DOHH2 (cell line): ENCODE measurements at regions not wholly inside any gene's neighbourhood (a gene's known extent, or its start where the extent isn't known, plus 50 kb on each side); places are given as distances from the start of the nearest gene placed in this dataset.

Experiments used
- CTCF ChIP-seq: fragments of 200-600 bp; sonication (generic); IDR thresholded peaks from one replicate; pipeline ENCODE4 v1.5.1; 2014; ENCODE audit warnings: antibody characterized with exemption, mild to moderate bottlenecking, low read depth, low read length; ENCODE audit not compliant: poor library complexity, severe bottlenecking
- EZH2phosphoT487 ChIP-seq: fragments of 200-600 bp; sonication (generic); IDR thresholded peaks from 2 replicates; pipeline ENCODE4 v1.6.1; 2017; ENCODE audit warnings: borderline replicate concordance, mild to moderate bottlenecking, antibody characterized with exemption, low read length, moderate library complexity, mixed read lengths

- TF ChIP-seq CTCF (peak; percentile 58), EZH2phosphoT487 (no peak)
Measured at GRCh38 chr4:60805500-60806313, 394.4 kb upstream of the ADGRL3 start.
